SK-N-SH treated with all-trans-retinoic acid at 6 μM for 48 hours (cell line): ENCODE measurements at regions not wholly inside any gene's neighbourhood (a gene's known extent, or its start where the extent isn't known, plus 50 kb on each side); places are given as distances from the start of the nearest gene placed in this dataset.

Experiments
- BACH2 ChIP-seq: fragments of 250-450 bp; sonication (Bioruptor Pico); IDR thresholded peaks from 2 replicates; pipeline ENCODE4 v1.9.0; 2021; ENCODE audit warnings: mild to moderate bottlenecking, borderline replicate concordance
- CREB5 ChIP-seq: fragments of 250-450 bp; sonication (Bioruptor Pico); IDR thresholded peaks from 2 replicates; pipeline ENCODE4 v1.5.1; 2020; ENCODE audit warnings: low read depth, mild to moderate bottlenecking, moderate library complexity
- CSDC2 ChIP-seq: fragments of 250-450 bp; sonication (Bioruptor Pico); IDR thresholded peaks from 2 replicates; pipeline ENCODE4 v1.5.0; 2020; ENCODE audit warnings: mild to moderate bottlenecking, moderate library complexity
- CSRNP3 ChIP-seq: fragments of 250-450 bp; sonication (Bioruptor Pico); IDR thresholded peaks from 2 replicates; pipeline ENCODE4 v1.5.1; 2021; ENCODE audit warnings: mild to moderate bottlenecking, moderate library complexity
- ISL1 ChIP-seq: fragments of 250-450 bp; sonication (Bioruptor Pico); IDR thresholded peaks from 2 replicates; pipeline ENCODE4 v2.1.2; 2022; ENCODE audit warnings: mild to moderate bottlenecking, moderate library complexity
- OSR1 ChIP-seq: fragments of 250-450 bp; sonication (Bioruptor Pico); IDR thresholded peaks from 2 replicates; pipeline ENCODE4 v1.8.0; 2022; ENCODE audit warnings: moderate library complexity, mild to moderate bottlenecking, inconsistent platforms
- TCF4 ChIP-seq: fragments of 250-450 bp; sonication (Bioruptor Pico); IDR thresholded peaks from 2 replicates; pipeline ENCODE4 v1.8.0; 2021; ENCODE audit warnings: mild to moderate bottlenecking, moderate library complexity, borderline replicate concordance
- ZC3H10 ChIP-seq: fragments of 250-450 bp; sonication (Bioruptor Pico); IDR thresholded peaks from 2 replicates; pipeline ENCODE4 v1.5.1; 2021; ENCODE audit warnings: mild to moderate bottlenecking, moderate library complexity
- ZFP3 ChIP-seq: fragments of 250-450 bp; sonication (Bioruptor Pico); IDR thresholded peaks from 2 replicates; pipeline ENCODE4 v1.5.0; 2020; ENCODE audit warnings: mild to moderate bottlenecking, moderate library complexity
- ZFP30 ChIP-seq: fragments of 450-650 bp; formaldehyde crosslinking; IDR thresholded peaks from 2 replicates; pipeline ENCODE4 v1.5.0; 2022; ENCODE audit warnings: mild to moderate bottlenecking, moderate library complexity
- ZNF565 ChIP-seq: fragments of 450-650 bp; formaldehyde crosslinking; conservative IDR thresholded peaks from 2 replicates; pipeline ENCODE4 v1.5.0; 2020; ENCODE audit warnings: low read depth, mild to moderate bottlenecking, moderate library complexity
- ZNF8 ChIP-seq: fragments of 450-650 bp; formaldehyde crosslinking; IDR thresholded peaks from 2 replicates; pipeline ENCODE4 v1.5.0; 2020; ENCODE audit warnings: mild to moderate bottlenecking, moderate library complexity
- TF ChIP-seq, protein P1 (sequence below): fragments of 250-450 bp; sonication (Bioruptor Pico); IDR thresholded peaks from 2 replicates; pipeline ENCODE4 v1.8.0; 2020; ENCODE audit warnings: mild to moderate bottlenecking, moderate library complexity, borderline replicate concordance

DNA sequence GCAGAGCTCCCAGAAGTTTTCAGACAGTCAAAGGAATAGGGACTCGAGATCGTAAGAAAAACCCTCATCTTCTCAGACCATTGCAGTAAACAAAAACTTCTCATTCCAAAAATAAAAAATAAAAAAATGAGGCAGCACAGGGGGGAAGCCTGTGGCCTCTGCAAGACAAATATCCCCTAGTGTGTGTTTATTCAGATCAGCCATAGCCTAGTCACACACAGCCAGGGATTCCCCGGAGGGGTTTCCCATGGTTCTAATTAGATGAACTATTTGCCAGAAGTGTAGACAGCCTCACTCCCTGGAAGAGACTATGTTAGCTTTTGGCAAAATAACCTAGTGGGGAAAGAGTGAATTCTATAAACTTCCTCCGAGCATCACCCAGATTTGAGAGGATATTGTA lies 122.9 kb upstream of the KLF7 start:
- TF ChIP-seq CSDC2 (CRISPR knock-in tag) (no peak), CREB5 (CRISPR knock-in tag) (no peak), BACH2 (no peak), TCF4 (no peak), CSRNP3 (no peak), OSR1 (CRISPR knock-in tag) (no peak), ZNF8 (CRISPR knock-in tag) (no peak), ZFP30 (CRISPR knock-in tag) (no peak), ZFP3 (CRISPR knock-in tag) (no peak), ZC3H10 (no peak), ISL1 (CRISPR knock-in tag) (no peak), ZNF565 (CRISPR knock-in tag) (no peak)
- TF ChIP-seq, protein P1, sequence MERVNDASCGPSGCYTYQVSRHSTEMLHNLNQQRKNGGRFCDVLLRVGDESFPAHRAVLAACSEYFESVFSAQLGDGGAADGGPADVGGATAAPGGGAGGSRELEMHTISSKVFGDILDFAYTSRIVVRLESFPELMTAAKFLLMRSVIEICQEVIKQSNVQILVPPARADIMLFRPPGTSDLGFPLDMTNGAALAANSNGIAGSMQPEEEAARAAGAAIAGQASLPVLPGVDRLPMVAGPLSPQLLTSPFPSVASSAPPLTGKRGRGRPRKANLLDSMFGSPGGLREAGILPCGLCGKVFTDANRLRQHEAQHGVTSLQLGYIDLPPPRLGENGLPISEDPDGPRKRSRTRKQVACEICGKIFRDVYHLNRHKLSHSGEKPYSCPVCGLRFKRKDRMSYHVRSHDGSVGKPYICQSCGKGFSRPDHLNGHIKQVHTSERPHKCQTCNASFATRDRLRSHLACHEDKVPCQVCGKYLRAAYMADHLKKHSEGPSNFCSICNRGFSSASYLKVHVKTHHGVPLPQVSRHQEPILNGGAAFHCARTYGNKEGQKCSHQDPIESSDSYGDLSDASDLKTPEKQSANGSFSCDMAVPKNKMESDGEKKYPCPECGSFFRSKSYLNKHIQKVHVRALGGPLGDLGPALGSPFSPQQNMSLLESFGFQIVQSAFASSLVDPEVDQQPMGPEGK (CRISPR knock-in tag), result no peak
